ENCODE measurements at regions not wholly inside any gene's neighbourhood (a gene's known extent, or its start where the extent isn't known, plus 50 kb on each side); places are given as distances from the start of the nearest gene placed in this dataset.

DNA sequence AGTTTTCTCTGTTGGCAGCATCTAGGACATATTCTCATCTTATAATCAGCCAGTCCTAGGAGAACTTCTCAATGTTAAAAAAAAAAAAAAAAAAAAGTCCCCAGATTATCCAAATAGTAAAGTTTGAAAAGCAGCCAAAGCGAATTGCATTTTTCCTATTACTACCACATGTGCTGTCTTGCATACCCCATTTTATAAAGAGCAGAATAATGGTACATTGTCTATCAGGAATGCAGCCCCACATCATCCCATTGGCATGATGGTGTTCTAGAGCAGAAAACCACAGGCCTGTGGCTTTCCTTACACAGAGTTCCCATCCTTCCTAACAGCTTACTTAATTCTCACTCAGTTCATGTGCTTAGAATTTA lies 381.6 kb downstream of the TMEM38B start:
- H2AFZ ChIP-seq (replicated peaks): no peak overlapping the region
- no peaks in the 10 kb centered on the region for H3K9me3 ChIP-seq (ENCODE audit: low read depth)
- H3K27me3 Mint-ChIP-seq (ENCODE audit: insufficient read depth, low read depth): no peaks in the 10 kb centered on the region
- H3K27ac Mint-ChIP-seq: no peak overlapping the region
- no peaks in the 10 kb centered on the region for H4K20me1 ChIP-seq (ENCODE audit: low read depth)
- no peaks in the 10 kb centered on the region for H3K79me2 ChIP-seq (ENCODE audit: low read depth)
- H3K27ac ChIP-seq: no peak overlapping the region
- no peak overlapping the region for H3K9ac ChIP-seq
- no peak for TF ChIP-seq EZH2 (IDR thresholded peaks at IDR 0.05)
- TF ChIP-seq, protein P1, sequence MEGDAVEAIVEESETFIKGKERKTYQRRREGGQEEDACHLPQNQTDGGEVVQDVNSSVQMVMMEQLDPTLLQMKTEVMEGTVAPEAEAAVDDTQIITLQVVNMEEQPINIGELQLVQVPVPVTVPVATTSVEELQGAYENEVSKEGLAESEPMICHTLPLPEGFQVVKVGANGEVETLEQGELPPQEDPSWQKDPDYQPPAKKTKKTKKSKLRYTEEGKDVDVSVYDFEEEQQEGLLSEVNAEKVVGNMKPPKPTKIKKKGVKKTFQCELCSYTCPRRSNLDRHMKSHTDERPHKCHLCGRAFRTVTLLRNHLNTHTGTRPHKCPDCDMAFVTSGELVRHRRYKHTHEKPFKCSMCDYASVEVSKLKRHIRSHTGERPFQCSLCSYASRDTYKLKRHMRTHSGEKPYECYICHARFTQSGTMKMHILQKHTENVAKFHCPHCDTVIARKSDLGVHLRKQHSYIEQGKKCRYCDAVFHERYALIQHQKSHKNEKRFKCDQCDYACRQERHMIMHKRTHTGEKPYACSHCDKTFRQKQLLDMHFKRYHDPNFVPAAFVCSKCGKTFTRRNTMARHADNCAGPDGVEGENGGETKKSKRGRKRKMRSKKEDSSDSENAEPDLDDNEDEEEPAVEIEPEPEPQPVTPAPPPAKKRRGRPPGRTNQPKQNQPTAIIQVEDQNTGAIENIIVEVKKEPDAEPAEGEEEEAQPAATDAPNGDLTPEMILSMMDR (IDR thresholded peaks at IDR 0.05): no peak
- no peak for TF ChIP-seq EZH2phosphoT487 (IDR thresholded peaks at IDR 0.05)
- H3F3A ChIP-seq (ENCODE audit: low read depth): no peaks in the 10 kb centered on the region
- H3K9me3 Mint-ChIP-seq: no peaks in the 10 kb centered on the region
- no peak for DNase-seq (ENCODE audit: low spot score)
- peaks cover 7% of the 10 kb centered on the region for H3K4me1 ChIP-seq
- peaks cover 10% of the 10 kb centered on the region for H3K4me1 Mint-ChIP-seq
- no peaks in the 10 kb centered on the region for H3K27me3 ChIP-seq
- no peaks in the 10 kb centered on the region for H3K36me3 Mint-ChIP-seq
- no peak overlapping the region for H3K4me3 ChIP-seq
- H3K4me2 ChIP-seq: no peak overlapping the region
- no peaks in the 10 kb centered on the region for H3K36me3 ChIP-seq
- H3K4me3 Mint-ChIP-seq: no peak overlapping the region

DNA sequence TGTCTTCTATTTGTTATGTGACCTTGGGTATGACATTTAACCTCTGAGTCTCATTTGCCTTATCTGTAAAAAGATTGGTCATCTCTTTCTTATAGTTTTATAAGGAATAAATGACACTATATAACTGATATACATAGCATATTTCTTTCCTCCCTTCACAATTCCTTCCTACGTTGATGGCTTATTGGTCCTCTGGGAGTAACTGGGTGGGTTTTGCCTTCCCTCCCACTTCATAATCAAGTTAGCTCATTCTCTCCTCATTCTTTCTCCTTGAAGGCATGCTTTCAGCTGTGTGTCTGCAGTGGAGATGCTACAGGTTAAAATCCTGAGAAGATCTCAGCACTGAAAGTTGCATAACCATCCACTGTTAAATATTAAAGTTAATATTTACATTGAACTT lies 382.4 kb downstream of the TMEM38B start:
- peaks cover 10% of the 10 kb centered on the region for H3K4me1 Mint-ChIP-seq
- H3K9me3 Mint-ChIP-seq: no peaks in the 10 kb centered on the region
- Histone ChIP-seq H3K4me2 (no peak overlapping the region), H4K20me1 (ENCODE audit: low read depth) (no peaks in the 10 kb centered on the region), H3K4me1 (peaks cover 7% of the 10 kb centered on the region), H3K4me3 (no peak overlapping the region), H3K36me3 (no peaks in the 10 kb centered on the region), H3K27me3 (no peaks in the 10 kb centered on the region), H3K9ac (no peak overlapping the region), H3F3A (ENCODE audit: low read depth) (no peaks in the 10 kb centered on the region), H2AFZ (replicated peaks) (no peak overlapping the region), H3K79me2 (ENCODE audit: low read depth) (no peaks in the 10 kb centered on the region), H3K27ac (no peak overlapping the region), H3K9me3 (ENCODE audit: low read depth) (no peaks in the 10 kb centered on the region)
- no peak overlapping the region for H3K27ac Mint-ChIP-seq
- H3K36me3 Mint-ChIP-seq: no peaks in the 10 kb centered on the region
- TF ChIP-seq, protein P1 (IDR thresholded peaks at IDR 0.05): no peak
- TF ChIP-seq EZH2phosphoT487 (IDR thresholded peaks at IDR 0.05) (no peak), EZH2 (IDR thresholded peaks at IDR 0.05) (no peak)
- H3K4me3 Mint-ChIP-seq: no peak overlapping the region
- H3K27me3 Mint-ChIP-seq (ENCODE audit: insufficient read depth, low read depth): no peaks in the 10 kb centered on the region
- DNase-seq (ENCODE audit: low spot score): no peak

DNA sequence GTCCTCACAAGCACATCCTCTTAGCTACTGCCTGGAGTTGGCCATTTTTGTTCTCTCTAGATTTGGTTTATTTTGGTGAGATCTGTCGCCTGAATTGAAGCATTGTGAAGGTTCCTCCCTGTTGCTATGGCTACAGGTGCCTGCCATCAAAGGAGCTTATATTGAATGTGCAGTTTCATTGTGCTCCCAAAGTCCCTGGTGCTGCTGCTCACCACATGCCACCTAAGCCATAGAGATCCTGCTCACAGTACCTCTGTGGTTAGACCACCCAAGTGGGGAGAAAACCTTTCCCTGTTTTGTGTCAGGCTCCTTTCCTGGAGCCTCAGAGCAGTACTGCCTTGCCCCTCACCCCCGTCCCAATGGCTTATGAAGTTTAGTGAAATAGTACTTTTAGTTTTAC lies 383.4 kb downstream of the TMEM38B start:
- no peaks in the 10 kb centered on the region for H3K9me3 Mint-ChIP-seq
- TF ChIP-seq EZH2phosphoT487 (IDR thresholded peaks at IDR 0.05) (no peak), EZH2 (IDR thresholded peaks at IDR 0.05) (no peak)
- TF ChIP-seq, protein P1 (IDR thresholded peaks at IDR 0.05): no peak
- H3K27ac Mint-ChIP-seq: no peak overlapping the region

More for the DNA sequence above, 383.4 kb downstream of the TMEM38B start:
- Histone ChIP-seq H3K4me3 (no peak overlapping the region), H3K4me2 (no peak overlapping the region), H3K9me3 (ENCODE audit: low read depth) (no peaks in the 10 kb centered on the region), H3K27me3 (no peaks in the 10 kb centered on the region), H4K20me1 (ENCODE audit: low read depth) (no peaks in the 10 kb centered on the region), H3K4me1 (peaks cover 7% of the 10 kb centered on the region), H3K27ac (no peak overlapping the region), H3F3A (ENCODE audit: low read depth) (no peaks in the 10 kb centered on the region), H3K79me2 (ENCODE audit: low read depth) (no peaks in the 10 kb centered on the region), H3K36me3 (no peaks in the 10 kb centered on the region), H2AFZ (replicated peaks) (no peak overlapping the region), H3K9ac (no peak overlapping the region)
- DNase-seq (ENCODE audit: low spot score): peak; percentile 55
- H3K4me3 Mint-ChIP-seq: no peak overlapping the region
- no peaks in the 10 kb centered on the region for H3K36me3 Mint-ChIP-seq
- peaks cover 10% of the 10 kb centered on the region for H3K4me1 Mint-ChIP-seq
- no peaks in the 10 kb centered on the region for H3K27me3 Mint-ChIP-seq (ENCODE audit: insufficient read depth, low read depth)

All from neural progenitor cell (in vitro differentiated cells).